Fibroblast of upper back skin (primary cell): ENCODE measurements at regions not wholly inside any gene's neighbourhood (a gene's known extent, or its start where the extent isn't known, plus 50 kb on each side); places are given as distances from the start of the nearest gene placed in this dataset.

ENCODE experiments used
- DNase-seq: peaks from one replicate; pipeline ENCODE4 v3.0.0-alpha.2; 2013

- DNase-seq: peak; percentile 20
Observed at GRCh38 chr12:126051611-126052107, 986.4 kb downstream of the AACS start.

GRCh38 chr12:126055521-126055920 lies 990.3 kb downstream of the AACS start:
- DNase-seq: peak; percentile 56

DNA sequence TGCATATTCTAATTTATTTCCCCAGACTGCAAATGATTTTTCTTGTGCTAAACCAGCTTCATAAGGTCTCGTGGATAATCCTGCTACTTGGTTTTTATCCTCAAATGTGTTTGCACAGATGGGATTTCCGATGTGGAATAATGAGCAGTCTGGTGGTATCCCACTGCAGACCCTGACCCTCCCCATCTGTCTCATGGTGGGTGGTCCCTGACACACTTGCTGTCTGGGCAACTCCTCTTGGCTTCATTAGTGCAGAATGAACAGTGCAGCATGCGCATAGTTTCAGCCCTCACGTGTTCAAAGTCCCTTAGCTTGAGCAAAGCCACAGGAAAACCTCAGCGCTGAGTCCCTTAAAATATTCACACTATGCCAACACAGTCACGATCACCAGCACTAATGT lies 996.5 kb downstream of the AACS start:
- no peak for DNase-seq

DNA sequence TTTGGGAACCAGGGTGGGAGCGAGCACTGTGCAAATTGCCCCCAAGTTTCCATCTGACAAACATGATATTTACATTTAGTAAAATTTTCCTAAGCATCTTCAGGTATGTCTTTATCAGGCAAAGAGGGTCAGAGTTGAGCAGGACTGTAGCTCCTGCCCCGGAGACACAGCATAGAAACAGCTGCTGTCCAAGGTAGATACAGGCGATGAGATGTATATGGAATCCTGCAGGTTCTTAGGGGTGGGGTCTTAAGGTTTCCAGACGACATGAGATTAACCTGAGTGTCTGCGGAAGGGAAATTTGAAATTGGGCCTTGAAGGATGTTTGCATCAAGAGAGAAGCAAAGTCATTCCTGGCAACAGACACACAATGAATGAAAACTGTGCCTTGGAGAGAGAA lies 998.8 kb downstream of the AACS start:
- DNase-seq: no peak

GRCh38 chr12:126067626-126068329 lies 1002.5 kb downstream of the AACS start:
- no peak for DNase-seq

DNA sequence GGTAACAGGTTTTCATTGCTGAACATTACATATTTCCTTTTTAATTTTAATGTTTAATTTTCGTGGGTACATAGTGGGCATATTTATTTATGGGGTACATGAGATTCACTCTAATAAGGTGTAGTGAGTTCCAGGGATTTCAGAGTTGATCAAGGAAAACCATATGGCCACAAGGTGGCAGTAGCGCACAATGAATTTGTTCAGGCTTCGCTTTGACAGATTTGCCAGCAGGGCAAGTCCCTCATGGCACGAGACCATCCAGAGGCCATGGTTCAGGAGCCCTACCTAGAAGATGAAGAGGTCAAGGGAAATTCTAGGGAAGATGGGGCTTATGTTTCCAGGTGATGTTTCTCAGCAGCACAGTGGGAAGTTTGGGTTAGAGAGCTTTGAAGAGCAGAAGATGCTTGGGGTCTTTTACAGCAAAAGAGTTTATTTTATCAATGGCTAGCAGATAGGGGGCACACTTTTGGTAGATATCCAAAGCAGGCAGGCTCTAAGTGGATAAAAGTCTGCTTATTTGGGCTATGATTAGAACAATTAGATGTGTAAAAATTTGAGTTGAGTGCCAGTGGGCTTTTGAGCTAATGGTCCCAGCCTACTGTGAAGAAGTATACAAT lies 1004.4 kb downstream of the AACS start:
- DNase-seq: peak; percentile 11

DNA sequence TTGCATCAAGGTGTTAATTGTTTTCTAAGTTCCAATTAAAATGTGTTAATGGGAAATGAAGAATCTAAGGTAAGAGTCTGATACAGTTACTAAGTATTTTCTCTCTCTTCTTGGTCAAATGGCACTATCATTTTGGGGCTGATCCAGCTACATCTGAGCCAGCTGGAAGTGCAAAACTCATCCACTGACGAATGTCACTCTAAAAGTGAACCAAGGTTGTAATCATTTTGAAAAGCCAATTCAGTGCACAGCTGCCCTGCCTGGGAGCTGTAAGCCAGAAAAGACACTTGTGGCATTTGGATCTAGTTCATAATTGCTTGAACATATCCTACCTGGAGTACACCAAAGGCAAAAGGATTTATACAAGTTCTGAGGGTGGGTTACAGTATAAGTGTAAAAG lies 1011.3 kb downstream of the AACS start:
- DNase-seq: no peak

GRCh38 chr12:126083926-126084325 lies 1018.7 kb downstream of the AACS start:
- DNase-seq: no peak

DNA sequence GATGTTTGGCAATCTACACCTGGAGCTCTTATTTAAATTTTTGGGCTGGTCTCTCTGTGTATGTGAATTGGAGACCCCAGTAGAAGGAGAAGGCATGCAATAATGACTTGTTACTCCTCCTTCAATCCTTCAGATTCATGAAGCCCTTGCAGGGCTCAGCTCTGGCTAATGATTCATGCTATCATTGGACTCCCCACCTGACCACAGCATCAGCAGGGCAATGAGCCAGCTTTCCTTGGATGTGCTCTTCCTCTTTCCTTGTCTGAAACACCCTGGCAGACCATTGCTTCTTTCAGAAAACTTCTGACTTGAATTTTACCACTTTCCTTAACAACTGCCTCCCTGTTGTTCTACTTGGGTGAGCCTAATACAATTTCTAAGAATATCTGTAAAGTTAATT lies 1019.2 kb downstream of the AACS start:
- peak; percentile 9 for DNase-seq

DNA sequence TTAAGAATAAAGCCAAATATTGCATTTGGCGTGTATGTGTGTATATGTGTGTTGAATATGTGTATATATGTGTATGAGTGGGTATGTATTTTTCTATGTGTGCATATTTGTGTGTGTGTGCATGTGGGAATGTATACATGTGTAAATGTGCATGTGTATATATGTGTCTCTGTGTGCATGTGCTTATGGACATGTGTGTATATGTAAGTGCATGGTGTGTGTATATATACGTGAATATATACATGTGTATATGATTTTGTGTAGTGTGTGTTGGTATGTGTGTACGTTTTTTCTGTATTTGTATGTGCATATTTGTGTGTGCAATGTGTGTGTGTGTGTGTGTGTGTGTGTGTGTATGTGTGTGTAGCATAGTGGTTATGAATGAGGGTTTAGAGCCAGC lies 1021.0 kb downstream of the AACS start:
- no peak for DNase-seq

DNA sequence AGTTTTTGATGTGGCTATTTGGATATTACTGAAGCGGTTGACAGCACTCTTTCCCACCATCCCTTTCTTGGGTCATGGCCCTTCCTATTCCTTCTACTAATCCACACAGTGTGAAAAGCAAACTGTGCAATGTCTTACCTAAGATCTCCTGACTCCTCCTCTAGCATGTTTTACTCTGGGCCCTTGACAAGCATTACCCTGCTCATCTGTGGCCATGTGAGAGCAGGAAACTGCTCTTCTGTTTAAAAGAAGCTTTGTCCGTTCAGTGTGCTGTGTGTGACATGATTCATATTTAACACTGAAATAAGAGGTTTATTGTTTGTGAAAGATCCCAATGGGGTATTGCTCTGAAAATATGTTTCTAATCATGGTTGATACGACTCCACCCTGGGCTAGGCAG lies 1022.5 kb downstream of the AACS start:
- DNase-seq: no peak

DNA sequence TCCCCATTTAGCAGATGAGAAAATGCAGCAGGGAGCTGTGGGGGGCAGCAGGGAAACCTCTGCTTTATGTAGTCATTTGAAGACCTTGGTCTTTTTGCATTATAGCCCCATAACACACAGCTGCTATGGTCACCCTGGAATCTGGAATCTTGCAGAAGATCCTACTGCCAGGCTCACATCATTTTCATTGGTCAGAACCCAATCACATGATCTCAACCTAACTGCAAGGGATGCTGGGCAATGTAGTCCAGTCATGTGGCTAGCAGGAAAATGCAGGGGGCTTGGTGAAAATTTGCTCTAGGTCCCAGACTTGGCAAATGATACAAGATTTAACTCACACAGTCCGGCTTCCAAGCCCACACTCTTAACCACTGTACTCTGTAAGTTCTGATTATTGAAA lies 1028.7 kb downstream of the AACS start:
- DNase-seq: no peak

- DNase-seq: no peak
Observed at GRCh38 chr12:126095748-126096510, 1030.7 kb downstream of the AACS start.

DNA sequence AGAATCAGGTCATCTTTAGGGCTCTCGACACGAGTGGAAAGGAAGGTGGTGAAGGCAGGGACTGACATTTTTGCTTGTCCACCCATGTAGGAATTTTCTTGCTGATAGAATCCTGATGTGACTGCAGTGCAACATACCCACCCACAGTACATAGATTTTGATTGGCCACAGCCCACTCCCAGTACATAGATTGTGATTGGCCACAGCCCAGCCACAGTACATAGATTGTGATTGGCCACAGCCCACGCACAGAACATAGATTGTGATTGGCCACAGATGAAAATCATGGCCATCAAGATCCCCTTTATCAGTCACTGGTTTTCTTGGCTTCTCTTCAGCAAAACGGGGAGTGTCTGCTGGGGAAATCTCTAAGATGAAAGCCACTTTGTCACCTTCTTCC lies 1041.5 kb downstream of the AACS start:
- DNase-seq: no peak

DNA sequence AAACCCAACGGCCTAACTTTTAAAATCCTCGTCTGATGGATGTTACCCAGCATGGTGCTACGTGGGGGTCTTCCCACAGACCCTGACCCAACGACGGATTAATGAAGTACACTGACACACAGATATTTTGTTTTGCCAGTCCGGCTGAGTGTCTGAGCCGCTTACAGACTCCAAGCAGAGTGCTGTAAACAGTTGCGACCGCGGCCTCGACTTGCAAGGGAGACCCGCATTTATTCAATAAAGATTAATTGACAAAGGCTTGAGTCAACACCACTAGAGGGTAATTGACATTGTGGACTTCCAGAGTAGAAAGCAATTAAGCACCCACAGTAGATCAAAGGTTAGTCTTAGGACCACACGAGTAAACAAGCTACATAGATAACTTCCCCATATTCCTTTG lies 1042.4 kb downstream of the AACS start:
- DNase-seq: no peak

- DNase-seq: no peak
Observed at GRCh38 chr12:126108247-126108646, 1043.0 kb downstream of the AACS start.

- DNase-seq: no peak
Observed at GRCh38 chr12:126112141-126112540, 1046.9 kb downstream of the AACS start.

GRCh38 chr12:126112849-126113248 lies 1047.6 kb downstream of the AACS start:
- DNase-seq: no peak

DNA sequence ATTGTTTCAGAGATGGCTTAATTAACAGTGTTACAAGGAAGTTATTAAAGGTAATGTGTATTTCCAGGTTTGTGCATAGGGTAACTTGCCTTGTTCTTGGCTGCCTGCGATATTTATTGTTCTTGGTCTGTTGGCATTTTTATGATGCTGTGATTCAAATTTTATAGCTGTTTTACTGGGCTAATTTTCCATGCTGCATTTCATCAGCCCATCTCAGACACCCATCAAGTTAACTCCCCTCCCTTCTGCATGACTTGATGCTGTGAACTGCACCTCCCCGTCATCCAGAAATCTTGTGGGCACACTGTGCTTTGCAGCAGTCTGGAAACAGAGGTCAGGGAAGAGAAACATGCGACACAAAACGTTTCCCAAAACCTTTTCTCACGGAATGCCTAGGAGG lies 1049.2 kb downstream of the AACS start:
- DNase-seq: no peak

DNA sequence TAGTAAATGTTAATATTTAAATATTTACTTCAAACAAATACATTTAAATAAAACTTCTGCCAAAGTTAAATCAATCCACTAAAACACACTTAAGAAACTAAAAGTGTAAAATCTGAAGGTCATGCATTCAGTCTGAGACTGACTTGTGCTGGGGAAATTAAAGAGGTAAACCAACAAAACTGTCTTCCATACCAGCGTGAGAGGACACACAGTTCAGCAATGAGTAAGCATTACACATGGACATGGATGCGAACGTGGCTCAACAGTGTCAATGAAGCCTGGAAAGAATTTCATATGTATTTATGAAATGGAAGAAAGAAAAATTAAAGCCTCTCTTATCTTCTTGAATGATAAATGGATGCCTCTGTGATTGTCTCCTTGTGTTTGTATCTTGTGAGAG lies 1052.3 kb downstream of the AACS start:
- no peak for DNase-seq

- no peak for DNase-seq
Observed at GRCh38 chr12:126139355-126139754, 1074.1 kb downstream of the AACS start.

GRCh38 chr12:126144603-126145002 lies 1079.4 kb downstream of the AACS start:
- DNase-seq: no peak

DNA sequence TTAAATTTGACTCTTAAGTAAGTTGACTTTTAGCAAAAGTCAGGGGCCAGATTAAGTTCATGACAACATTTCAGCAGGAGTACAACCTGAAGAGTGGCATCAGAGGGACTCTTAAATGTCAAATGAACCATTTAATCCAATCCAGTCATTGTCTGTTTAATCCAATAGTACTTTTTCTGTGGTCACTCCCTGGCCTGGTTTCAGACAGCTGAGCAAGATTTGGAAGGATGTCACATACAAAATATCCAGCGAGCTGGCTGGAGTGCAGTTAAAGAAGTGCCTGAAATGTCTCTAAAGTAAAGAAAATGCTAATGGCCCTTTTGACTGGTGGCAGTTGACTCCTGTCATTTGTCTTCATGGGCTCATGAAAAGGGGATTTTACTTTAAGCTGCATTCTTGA lies 1082.1 kb downstream of the AACS start:
- DNase-seq: no peak
